Stimulated activated naive B cell treated with anti-CD40 and anti-IgM and Interleukin-4, amounts not matched to agents 10 μg/mL and 1 μg/mL and 100 μg/mL, for 72 hours (primary cell): ENCODE measurements at regions not wholly inside any gene's neighbourhood (a gene's known extent, or its start where the extent isn't known, plus 50 kb on each side); places are given as distances from the start of the nearest gene placed in this dataset.

Source experiments
- ATAC-seq, 2 donors: fragments of 150-1000 bp; cut with Tn5 transposase; replicated peaks; 2 replicates each; pipeline ENCODE4 v1.10.0; 2021; ENCODE audit warnings: moderate library complexity in 1 of 2
- DNase-seq: peaks from one replicate; pipeline ENCODE4 v3.0.0; 2021
- H3K27ac Mint-ChIP-seq: one replicate; pipeline ENCODE4 v1.8.0; 2022; ENCODE audit warnings: mild to moderate bottlenecking, mixed read lengths
- H3K27me3 Mint-ChIP-seq, 2 donors: one replicate each; pipeline ENCODE4 v1.8.0; 2022; ENCODE audit warnings: mixed read lengths in 2 of 2
- H3K36me3 Mint-ChIP-seq, 2 donors: one replicate each; pipeline ENCODE4 v1.8.0; 2022; ENCODE audit warnings: mixed read lengths in 2 of 2, mild to moderate bottlenecking in 1 of 2
- H3K4me1 Mint-ChIP-seq, 2 donors: one replicate each; pipeline ENCODE4 v1.8.0; 2022; ENCODE audit warnings: mixed read lengths in 2 of 2, mild to moderate bottlenecking in 1 of 2
- H3K4me3 Mint-ChIP-seq, 2 donors: one replicate each; pipeline ENCODE4 v1.8.0; 2022; ENCODE audit warnings: mild to moderate bottlenecking in 2 of 2, mixed read lengths in 2 of 2, moderate library complexity in 1 of 2
- H3K9me3 Mint-ChIP-seq, 2 donors: one replicate each; pipeline ENCODE4 v1.8.0; 2022; ENCODE audit warnings: mixed read lengths in 2 of 2, mild to moderate bottlenecking in 1 of 2

DNA sequence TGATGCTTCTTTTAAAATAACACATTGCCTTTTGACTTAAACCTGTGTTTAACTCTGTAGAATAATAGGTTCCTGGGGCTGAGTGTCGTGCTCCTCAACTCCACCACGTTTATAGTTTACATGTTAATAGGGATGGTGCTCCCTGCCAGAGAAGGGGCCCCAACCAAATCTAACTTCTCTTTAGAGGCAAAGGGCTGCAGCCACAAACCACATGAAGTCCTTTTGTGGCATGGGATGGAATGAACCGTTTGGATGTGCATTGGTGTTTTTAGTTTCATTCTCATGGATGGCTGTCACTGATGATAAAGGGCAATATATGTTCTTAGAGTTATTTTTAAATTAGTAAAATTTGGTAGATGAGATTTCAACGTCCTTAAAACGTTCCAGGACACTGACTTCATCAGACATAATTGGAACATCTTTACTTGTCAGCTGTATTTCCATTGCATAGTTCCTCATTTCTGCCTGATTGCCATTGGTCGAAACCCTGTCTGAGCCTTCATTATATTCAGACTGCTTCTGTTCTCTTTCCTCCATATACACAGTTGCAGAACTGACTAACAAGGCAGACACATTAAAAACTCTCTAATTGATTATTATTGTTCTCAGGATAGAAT is 60.4 kb upstream of the HPF1 start:
- Mint-ChIP-seq H3K36me3 (no peaks in the 10 kb centered on the region), H3K27ac (no peak overlapping the region), H3K27me3 (peaks cover 0 to 5% of the 10 kb centered on the region in 2 donors), H3K4me3 (peak overlapping the region; percentile 1 to 42), H3K4me1 (peaks cover 13 to 32% of the 10 kb centered on the region in 2 donors), H3K9me3 (no peaks in the 10 kb centered on the region)
- DNase-seq (no peak), ATAC-seq (peak; percentile 82 to 87)

DNA sequence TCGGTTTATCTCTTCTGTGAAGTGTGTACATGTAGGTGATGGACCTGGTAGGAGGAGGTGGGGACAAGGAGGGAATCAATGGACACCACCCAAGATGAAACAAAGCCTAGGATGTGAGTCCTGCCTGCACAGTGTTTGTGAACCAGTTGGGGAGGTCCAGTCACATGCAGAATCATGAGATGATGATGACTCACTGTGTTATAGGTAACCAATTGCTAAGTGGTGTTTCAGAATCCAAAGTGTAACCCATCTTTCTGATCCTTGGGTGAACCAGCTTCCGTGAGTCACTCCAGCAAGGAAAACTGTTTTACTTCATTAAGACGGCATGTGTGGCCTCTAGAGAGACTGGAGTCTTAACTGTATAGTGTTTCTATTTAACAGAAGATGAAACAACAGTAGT is 57.9 kb upstream of the HPF1 start:
- ATAC-seq (peak in 1 of 2 donors; percentile 52), DNase-seq (no peak)
- H3K9me3 Mint-ChIP-seq: no peaks in the 10 kb centered on the region
- peaks cover 13 to 32% of the 10 kb centered on the region in 2 donors for H3K4me1 Mint-ChIP-seq
- H3K4me3 Mint-ChIP-seq: no peak overlapping the region
- no peaks in the 10 kb centered on the region for H3K36me3 Mint-ChIP-seq
- H3K27ac Mint-ChIP-seq: no peak overlapping the region
- peaks cover 0 to 5% of the 10 kb centered on the region in 2 donors for H3K27me3 Mint-ChIP-seq

DNA sequence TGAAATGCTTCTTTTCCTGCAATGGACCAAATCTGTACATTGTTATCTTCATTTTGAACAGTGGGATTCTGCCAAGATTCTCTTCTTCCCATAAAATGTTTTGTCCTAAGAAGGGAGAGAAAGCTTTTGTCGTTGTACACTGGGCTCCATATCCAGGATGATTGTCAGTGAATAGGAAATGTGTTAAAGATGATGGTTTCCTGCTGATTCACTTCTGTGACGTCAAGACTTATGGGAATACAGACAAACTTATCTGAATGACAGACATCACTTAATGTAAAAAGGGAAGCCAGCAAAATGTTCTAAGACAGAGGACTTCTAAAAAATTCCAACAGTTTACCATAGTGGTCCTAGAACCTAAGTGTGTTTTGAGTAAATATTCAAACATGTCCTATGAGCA is 53.7 kb upstream of the HPF1 start:
- Mint-ChIP-seq H3K9me3 (no peaks in the 10 kb centered on the region), H3K36me3 (no peaks in the 10 kb centered on the region), H3K4me1 (peaks cover 5 to 12% of the 10 kb centered on the region in 2 donors), H3K4me3 (no peak overlapping the region), H3K27ac (no peak overlapping the region), H3K27me3 (peaks cover 0 to 12% of the 10 kb centered on the region in 2 donors)
- no peak for ATAC-seq
- no peak for DNase-seq

DNA sequence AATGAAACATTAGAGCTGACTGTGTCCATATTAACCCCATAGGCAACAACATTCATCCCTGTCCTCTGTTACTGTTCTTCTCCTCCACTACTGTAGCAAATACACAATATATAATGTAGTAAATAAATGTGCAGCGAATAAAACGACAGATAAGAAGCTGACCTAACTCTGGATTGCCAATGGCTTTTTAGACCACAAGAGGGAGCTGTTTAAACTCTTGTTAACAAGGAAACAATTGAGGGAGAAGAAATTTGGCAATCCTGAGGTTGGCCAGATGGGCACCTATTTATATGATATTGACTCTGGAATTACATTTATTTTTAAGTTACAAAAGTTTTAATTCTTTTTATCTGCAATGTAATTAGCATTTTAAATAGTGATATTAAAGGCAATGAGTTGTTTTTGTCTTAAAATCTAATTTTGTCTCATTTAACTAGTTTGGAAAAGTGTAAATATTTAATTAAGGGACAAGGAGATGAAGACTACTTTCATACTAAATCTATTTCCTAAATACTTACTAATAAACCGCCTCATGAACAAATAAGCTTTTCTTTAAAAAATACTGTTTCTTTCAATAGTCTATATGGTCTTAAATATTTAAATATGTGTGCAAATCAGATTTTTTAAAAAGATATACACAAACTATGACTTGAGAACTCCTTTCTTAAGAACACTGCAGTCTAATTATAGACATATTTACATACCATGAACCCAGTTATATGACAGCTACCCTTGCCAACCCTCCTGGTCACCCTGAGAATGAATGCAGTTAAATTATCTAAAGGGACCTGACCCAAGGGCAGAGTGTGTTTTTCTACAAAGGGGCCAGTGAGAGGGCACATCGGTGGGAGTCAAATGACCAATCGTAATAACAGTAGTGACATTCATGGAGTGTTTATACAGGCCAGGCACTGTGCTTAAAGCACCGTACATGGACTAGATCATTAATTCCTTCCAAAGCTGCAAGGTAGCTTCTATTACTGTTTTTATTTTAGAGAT is 52.9 kb upstream of the HPF1 start:
- Mint-ChIP-seq H3K27me3 (peaks cover 0 to 15% of the 10 kb centered on the region in 2 donors), H3K9me3 (peaks cover 3% of the 10 kb centered on the region in 2 donors), H3K27ac (no peak overlapping the region), H3K4me1 (peaks cover 4 to 6% of the 10 kb centered on the region in 2 donors), H3K4me3 (no peak overlapping the region), H3K36me3 (no peaks in the 10 kb centered on the region)
- ATAC-seq (peak; percentile 54 to 69), DNase-seq (no peak)

DNA sequence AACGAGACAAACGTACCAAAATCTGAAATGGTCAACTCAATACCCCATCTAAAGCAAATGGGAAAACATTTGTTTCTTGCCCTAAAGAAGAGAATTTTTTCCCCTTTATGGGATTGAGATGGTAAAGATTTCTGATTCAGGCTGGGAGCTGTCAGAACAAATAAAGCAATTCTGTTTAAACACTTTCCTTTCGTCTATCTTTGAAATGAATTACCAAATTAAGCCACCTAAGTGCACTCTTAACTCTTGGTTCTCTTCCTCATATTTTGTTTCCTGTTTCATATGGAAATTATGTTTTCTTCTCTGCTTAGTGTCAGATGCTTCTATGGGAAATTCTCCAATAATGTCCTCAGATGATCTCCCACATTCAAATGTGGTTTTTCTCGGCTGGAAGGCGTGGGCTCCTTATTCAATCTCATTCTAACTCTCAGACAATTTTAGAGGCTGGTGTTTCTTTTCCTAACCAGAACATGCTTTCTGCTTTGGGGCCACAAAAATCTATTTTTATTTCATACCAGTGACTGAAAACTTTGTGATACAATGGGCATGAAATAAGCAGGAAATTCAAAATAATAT is 50.3 kb upstream of the HPF1 start:
- no peaks in the 10 kb centered on the region for H3K4me1 Mint-ChIP-seq
- H3K4me3 Mint-ChIP-seq: no peak overlapping the region
- peaks cover 3% of the 10 kb centered on the region in 2 donors for H3K9me3 Mint-ChIP-seq
- ATAC-seq: no peak
- H3K36me3 Mint-ChIP-seq: no peaks in the 10 kb centered on the region
- H3K27me3 Mint-ChIP-seq: peaks cover 0 to 14% of the 10 kb centered on the region in 2 donors
- no peak for DNase-seq
- no peak overlapping the region for H3K27ac Mint-ChIP-seq
